ENCODE measurements at regions not wholly inside any gene's neighbourhood (a gene's known extent, or its start where the extent isn't known, plus 50 kb on each side); places are given as distances from the start of the nearest gene placed in this dataset.
A peak's percentile ranks its signal among the peaks of the same experiment; 100 is the strongest.

DNA sequence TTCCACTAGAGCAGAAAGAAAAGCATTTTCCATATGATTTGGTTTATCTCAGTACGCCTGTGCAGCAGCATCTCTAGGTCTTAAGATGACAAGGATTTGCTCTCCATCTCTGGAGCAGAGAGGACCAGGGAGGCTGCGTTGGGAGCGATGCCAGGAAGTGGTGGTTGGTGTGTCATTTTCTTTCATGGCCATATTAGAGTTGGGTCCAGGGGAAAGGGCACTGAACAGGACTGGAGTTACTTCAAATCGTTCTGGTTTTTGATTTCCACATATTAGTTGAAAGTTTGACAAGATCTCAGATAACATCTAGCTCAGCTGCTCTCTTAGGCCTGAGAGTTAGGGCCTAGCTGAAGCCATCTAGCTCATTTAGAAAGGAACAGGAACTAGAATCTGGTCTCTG lies 157.7 kb downstream of the ADAMTS15 start:
- Histone ChIP-seq H3K27ac (peak overlapping the region; percentile 26 to 73 (median 52)), H3K4me1 (peaks cover 17 to 18% of the 10 kb centered on the region in 2 donors), H3K36me3 (no peaks in the 10 kb centered on the region), H3K9me3 (no peaks in the 10 kb centered on the region), H3K4me3 (no peak overlapping the region), H3K27me3 (no peaks in the 10 kb centered on the region)
- no peak for TF ChIP-seq POLR2A (IDR thresholded peaks at IDR 0.05)
- TF ChIP-seq, protein P1, sequence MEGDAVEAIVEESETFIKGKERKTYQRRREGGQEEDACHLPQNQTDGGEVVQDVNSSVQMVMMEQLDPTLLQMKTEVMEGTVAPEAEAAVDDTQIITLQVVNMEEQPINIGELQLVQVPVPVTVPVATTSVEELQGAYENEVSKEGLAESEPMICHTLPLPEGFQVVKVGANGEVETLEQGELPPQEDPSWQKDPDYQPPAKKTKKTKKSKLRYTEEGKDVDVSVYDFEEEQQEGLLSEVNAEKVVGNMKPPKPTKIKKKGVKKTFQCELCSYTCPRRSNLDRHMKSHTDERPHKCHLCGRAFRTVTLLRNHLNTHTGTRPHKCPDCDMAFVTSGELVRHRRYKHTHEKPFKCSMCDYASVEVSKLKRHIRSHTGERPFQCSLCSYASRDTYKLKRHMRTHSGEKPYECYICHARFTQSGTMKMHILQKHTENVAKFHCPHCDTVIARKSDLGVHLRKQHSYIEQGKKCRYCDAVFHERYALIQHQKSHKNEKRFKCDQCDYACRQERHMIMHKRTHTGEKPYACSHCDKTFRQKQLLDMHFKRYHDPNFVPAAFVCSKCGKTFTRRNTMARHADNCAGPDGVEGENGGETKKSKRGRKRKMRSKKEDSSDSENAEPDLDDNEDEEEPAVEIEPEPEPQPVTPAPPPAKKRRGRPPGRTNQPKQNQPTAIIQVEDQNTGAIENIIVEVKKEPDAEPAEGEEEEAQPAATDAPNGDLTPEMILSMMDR (IDR thresholded peaks at IDR 0.05 in 4 of 5, conservative IDR thresholded peaks at IDR 0.05 in 1 of 5) = no peak
- DNase-seq (no peak), ATAC-seq (no peak)
- intact Hi-C loops (cut with DNase I; ENCODE audit: low total_unique reads) = no loop called here
- in situ Hi-C loops (cut with MboI; ENCODE audit: low sequenced_read_pairs in 4 of 4) = no loop called here

DNA sequence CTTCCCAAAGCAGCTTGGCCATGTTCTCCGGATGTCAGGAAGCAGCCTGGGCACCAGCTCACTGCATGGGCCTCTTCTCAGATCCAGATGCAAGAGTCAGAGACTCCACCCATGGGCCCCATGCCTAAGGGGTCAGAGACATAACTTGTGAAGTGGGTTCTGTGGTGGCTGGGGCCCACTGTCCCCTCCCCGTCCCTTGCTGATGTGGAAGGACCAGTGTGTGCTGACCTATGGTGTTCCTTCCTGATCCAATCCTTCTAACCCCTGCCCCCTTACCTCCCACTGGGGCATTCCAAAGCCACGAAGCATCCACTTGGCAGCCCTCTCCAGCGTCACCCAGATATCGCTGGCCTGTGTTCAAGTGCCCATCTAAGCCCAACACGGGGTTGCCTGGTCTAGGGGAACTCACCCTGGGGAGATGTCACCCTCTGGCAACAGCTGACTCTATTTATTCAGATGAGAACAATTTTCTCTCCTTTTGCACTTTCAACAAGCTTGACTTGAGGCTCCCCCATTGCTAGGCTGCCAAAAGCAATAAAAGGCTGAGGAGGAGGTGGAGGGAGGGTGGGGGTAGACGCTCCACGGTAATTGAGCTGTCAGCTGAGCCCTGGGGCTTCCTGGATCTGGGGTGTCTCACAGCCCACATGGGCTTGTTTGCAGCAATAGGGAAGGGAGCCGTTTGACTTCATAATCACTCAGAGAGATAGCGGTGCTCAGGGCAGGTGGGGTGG lies 158.5 kb downstream of the ADAMTS15 start:
- Histone ChIP-seq H3K27ac (peak overlapping the region; percentile 34 to 73 (median 65)), H3K4me1 (peaks cover 14 to 20% of the 10 kb centered on the region in 2 donors), H3K36me3 (no peaks in the 10 kb centered on the region), H3K4me3 (no peak overlapping the region), H3K27me3 (no peaks in the 10 kb centered on the region), H3K9me3 (no peaks in the 10 kb centered on the region)
- in situ Hi-C loops (cut with MboI; ENCODE audit: low sequenced_read_pairs in 4 of 4) (no loop called here), intact Hi-C loops (cut with DNase I; ENCODE audit: low total_unique reads) (no loop called here)
- TF ChIP-seq POLR2A (IDR thresholded peaks at IDR 0.05) = no peak
- TF ChIP-seq, protein P1 (IDR thresholded peaks at IDR 0.05 in 4 of 5, conservative IDR thresholded peaks at IDR 0.05 in 1 of 5) = no peak
- ATAC-seq (no peak), DNase-seq (peak in 1 of 2 donors; percentile 36)

DNA sequence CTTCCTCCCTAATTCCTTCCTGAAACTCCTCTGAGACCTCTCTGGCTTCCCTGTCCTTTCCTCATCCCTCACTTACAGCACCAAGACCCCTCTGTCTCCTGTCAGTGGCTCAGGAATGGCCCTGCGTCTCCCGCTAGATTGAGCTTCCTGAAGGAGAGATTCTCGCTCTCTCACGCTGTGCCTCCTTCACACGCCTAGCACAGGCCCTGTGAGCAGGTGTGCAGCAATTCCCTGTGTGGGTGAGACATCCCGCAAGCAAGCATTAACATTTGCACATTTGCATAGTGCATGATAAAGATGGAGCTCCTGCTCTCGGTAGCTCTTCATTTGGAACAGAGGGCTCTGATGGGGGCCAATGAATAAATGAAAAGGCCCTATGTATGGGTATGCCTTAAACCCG lies 159.8 kb downstream of the ADAMTS15 start:
- H3K27ac ChIP-seq = peak overlapping the region; percentile 35 to 73 (median 65)
- no peaks in the 10 kb centered on the region for H3K27me3 ChIP-seq
- no peak for TF ChIP-seq POLR2A (IDR thresholded peaks at IDR 0.05)
- TF ChIP-seq, protein P1 (IDR thresholded peaks at IDR 0.05 in 4 of 5, conservative IDR thresholded peaks at IDR 0.05 in 1 of 5) = no peak
- ATAC-seq (no peak), DNase-seq (no peak)
- intact Hi-C loops (cut with DNase I; ENCODE audit: low total_unique reads) (no loop called here), in situ Hi-C loops (cut with MboI; ENCODE audit: low sequenced_read_pairs in 4 of 4) (no loop called here)
- peaks cover 18 to 28% of the 10 kb centered on the region in 2 donors for H3K4me1 ChIP-seq
- H3K9me3 ChIP-seq = no peaks in the 10 kb centered on the region
- H3K36me3 ChIP-seq = no peaks in the 10 kb centered on the region
- no peak overlapping the region for H3K4me3 ChIP-seq

DNA sequence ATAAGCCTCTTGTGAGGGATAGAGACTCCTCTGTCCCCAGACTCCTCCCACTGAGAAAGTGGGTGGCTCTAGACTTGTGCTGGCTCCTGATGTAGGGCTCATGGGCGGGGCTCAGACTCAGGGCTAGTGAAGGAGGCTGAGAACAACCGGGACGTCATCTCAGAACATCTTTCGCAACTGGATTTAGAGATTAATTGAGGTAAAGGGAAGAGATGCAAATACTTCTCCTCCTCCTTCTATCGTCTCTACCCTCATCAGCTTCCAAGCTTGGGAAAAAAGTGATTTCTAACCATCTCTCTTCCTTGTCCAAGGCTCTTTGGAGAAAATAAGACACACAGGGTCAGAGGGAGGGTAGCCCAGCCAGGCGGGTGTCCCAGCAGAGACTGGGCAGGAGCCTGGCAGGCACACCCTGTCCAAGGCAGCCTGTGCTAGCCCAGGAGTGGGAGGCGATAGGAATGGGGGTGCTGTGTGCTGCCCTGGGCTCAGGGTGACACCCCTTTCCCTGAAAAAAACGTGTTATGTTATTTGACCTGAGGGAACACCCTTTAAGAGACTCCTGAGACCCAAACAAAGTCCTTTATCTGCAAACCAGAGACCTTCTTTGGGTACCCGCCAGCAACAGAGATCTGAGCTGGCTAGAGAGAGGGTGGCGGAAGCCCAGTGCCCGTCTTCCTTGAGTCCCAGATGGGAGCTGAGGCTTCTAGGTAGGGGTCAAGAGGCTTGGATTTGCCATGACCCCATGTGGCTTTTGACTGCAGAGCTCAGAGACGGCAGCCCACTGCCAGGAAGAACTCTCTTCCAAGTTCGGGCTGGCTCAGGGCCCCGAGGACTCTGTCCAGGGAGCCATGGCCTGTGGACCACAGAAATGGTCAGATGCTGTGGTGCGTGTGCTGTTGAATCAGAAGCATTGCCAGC lies 160.9 kb downstream of the ADAMTS15 start:
- intact Hi-C loops (cut with DNase I; ENCODE audit: low total_unique reads) (loop anchor here (1.0 kb wide), 1 partner anchor 87 kb away; no protein-coding TSS in a partner anchor), in situ Hi-C loops (cut with MboI; ENCODE audit: low sequenced_read_pairs in 4 of 4) (no loop called here)
- H3K27ac ChIP-seq = peak overlapping the region; percentile 73 to 77 (median 76)
- H3K4me3 ChIP-seq = no peak overlapping the region
- peak; percentile 86 to 88 for ATAC-seq
- peaks cover 18 to 30% of the 10 kb centered on the region in 2 donors for H3K4me1 ChIP-seq
- no peaks in the 10 kb centered on the region for H3K9me3 ChIP-seq
- H3K27me3 ChIP-seq = no peaks in the 10 kb centered on the region
- DNase-seq = peak; percentile 83 to 88
- H3K36me3 ChIP-seq = no peaks in the 10 kb centered on the region
- no peak for TF ChIP-seq POLR2A (IDR thresholded peaks at IDR 0.05)
- TF ChIP-seq, protein P1 (IDR thresholded peaks at IDR 0.05 in 4 of 5, conservative IDR thresholded peaks at IDR 0.05 in 1 of 5) = no peak

All from gastrocnemius medialis (tissue), 4 donors.